Middle frontal gyrus (tissue), 1 donor: ENCODE measurements at regions not wholly inside any gene's neighbourhood (a gene's known extent, or its start where the extent isn't known, plus 50 kb on each side); places are given as distances from the start of the nearest gene placed in this dataset.

Experiments
- DNase-seq: peaks from one replicate; pipeline ENCODE4 v3.0.0-alpha.2; 2015; ENCODE audit warnings: low spot score; ENCODE audit errors: extremely low spot score

GRCh38 chr12:108462686-108463085 lies 52.4 kb upstream of the FICD start:
- no peak for DNase-seq

DNA sequence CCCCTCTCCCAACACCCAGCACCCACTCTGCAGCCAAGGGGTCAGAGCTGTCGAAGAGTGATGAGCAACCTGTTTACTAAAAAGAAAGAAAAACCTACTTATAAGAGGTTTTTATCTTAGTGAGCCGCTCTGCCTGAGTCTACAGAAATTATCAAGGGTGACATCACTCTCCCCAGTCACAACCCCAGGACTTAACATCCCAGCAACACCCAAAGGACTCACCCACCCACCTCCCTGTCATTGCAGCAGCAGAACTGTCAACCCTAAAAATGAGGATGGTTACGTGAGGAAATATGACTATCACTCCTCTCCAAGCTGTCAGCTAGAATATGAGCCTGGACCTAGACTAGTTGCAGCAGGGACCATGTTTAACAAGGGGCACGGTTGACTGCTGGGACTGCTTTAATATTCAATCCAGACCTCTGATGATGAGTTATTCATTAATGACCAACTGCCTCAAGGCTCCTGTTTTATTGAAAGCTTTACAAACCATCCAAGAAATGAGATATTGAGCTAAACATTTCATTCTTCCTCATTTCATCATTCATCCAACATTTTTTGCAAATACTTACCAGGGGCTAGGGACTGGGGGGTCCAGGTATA lies 53.9 kb upstream of the FICD start:
- DNase-seq, result no peak

GRCh38 chr12:108459149-108459548 lies 55.9 kb upstream of the FICD start:
- DNase-seq, result no peak

DNA sequence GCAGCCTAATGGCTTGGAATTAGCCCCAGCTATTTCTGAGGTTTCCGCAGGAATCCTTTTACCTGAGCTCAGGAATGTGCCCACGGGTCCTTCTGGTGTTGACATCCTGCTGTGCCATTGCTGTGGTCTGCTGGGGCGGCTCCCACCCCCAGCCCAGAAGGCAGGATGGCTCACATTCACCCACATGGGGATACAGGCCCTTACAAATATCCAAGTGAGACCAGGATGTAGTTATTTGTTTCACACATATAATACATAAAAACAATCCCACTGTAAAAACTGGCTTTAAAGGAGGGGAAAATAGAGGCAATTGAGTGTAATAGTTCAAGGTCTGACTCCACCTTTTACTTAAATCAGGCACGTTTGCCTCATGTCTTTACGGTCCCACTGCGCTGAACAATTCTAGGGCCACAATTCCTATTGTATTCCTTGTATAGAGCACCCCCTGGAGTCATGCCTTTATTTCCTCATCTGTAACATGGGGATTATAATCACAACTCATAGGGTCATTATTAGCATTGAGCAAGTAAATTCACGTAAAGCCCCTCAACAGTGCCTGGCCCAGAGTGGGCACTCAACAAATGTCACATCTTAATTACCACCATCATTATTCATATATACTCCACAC lies 57.2 kb upstream of the FICD start:
- DNase-seq, result no peak

DNA sequence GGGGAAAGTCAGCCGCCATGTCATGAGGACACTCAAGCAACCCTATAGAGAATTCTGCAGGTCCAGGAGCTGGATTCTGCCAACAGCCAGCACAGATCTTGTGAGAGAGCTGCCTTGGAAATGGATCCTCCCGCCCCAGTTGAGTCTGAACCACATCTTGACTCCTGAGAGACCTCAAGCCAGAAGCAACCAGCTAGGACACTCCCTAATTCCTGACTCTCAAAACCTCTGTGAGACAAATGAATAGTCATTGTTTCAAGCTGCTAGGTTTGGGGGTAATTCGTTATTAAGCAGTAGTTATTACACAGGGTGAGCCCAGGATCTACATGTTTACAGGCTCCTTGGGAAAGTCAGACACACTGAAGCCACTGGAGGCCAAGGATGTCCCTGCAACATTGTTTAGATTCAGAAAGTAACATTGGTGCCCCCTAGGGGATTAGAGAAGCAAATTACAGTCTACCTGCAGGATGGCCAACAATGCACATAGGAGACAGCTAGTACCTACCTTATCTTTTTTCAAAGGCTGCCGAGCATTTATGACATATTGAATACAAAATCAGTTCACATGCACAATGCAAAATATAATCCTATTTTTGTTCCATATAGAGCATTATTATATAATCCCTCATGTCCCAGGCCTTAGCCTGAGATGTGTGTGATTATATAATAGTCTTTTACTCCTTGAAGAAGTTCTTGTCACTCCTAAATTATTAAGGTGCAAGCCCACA lies 57.9 kb upstream of the FICD start:
- DNase-seq, result peak; percentile 71

DNA sequence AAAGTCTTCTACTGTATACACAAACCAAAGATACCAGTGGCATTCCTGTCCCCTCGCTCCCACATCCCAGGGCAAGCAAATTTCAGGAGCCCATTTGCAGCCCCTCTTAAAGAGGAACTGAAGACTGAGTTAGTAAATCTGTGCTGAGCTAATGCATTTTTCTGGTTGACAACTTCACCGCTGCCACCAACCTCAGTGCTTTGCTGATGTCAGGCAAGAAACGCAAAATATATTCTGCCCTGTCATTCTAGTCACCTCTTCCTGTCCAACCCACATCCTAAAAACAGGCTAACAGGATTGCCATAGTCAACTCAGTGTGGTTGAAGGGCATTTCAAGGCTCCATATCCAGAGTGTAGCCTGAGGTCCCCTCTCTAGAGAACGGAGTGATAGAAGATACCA lies 59.4 kb upstream of the FICD start:
- no peak for DNase-seq

- DNase-seq, result no peak
Observed at GRCh38 chr12:108454539-108455139, 60.4 kb upstream of the FICD start.

GRCh38 chr12:108449478-108449877 lies 65.6 kb upstream of the FICD start:
- DNase-seq, result no peak

GRCh38 chr12:108448246-108448645 lies 66.8 kb upstream of the FICD start:
- DNase-seq, result no peak

DNA sequence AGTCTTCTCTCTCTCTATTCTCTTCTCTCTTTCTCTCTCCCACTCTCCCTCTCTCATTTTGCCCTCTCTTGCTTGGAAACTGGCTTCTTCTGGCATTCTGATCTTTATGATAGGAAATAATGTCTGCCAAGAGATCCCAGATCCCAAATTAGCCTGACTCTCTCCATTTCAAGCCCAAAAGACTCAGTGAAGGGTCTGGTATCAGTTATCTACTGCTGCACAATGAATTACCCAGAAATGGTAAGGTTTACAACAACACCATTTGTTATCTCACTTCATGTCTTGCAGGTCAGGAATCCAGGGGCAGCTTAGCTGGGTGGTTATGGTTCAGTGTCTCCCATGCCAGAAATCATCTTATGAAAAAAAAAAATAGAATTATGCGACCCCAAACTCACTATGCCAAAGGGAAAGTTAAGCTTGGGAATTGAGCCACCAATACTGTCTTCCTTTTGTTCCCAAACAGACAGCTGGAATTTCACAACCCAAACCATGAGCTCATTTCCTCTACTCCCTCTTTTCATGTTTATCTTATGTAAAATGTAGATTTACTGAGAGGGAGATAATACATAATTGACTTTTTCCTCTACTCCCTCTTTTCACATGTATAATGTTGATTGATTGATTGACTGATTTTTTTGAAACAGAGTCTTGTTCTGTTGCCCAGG lies 67.8 kb upstream of the FICD start:
- no peak for DNase-seq

GRCh38 chr12:108446766-108447165 lies 68.3 kb upstream of the FICD start:
- peak; percentile 11 for DNase-seq

DNA sequence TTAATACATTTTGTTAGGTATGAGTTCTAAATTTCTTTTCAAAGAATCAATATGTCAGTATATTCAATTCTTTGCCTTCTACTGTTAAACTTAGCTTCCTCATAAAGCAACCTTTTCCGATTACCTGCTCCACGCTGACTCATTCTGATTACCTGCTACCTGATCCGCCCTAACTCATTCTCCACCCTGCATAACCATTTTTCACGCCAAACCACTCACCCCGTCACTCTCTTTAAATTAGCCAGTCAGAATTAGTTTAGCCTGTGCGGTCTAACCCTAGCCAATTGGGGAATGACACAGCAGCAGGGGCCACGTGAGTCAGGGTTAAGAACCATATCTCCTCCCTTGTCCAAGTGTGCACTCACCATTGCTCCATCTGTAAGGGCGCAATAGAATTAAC lies 72.2 kb upstream of the FICD start:
- DNase-seq, result no peak

DNA sequence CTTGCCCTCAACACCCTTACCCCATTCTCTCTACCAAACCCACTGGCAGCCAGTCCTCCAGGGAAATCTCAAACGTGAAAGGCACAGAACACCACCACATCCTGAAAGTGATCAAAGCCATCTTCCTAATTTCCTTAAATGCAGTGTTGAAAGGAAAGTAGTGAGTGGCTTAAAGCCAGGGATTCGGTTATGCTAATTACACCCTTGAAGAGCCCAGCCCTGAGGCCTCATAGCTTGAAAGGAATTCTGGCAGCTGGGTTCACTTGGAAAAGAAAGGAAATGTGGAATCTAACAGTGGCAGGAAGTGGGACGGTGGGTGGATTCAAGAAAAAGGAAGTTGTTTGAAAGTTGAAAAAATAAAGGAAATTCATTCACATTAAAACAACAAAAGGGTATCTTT lies 73.0 kb upstream of the FICD start:
- no peak for DNase-seq

GRCh38 chr12:108441549-108441948 lies 73.5 kb upstream of the FICD start:
- no peak for DNase-seq

DNA sequence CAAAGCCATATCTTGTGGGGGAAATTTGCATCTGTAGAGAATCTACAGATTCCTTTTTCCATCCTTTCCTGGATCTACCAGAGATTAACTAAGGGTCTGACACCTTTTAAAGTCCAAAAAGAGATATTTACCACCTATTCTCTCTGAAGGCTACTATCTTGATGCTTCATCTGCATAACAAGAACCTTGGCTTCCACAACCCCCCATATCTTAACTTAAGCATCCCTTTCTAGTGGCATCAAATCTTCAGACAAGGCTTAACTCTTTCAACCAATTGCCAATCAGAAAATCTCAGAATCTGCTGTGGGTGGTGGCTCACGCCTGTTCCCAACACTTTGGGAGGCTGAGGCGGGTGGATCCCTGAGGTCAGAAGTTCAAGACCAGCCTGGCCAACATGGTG lies 74.3 kb upstream of the FICD start:
- no peak for DNase-seq

DNA sequence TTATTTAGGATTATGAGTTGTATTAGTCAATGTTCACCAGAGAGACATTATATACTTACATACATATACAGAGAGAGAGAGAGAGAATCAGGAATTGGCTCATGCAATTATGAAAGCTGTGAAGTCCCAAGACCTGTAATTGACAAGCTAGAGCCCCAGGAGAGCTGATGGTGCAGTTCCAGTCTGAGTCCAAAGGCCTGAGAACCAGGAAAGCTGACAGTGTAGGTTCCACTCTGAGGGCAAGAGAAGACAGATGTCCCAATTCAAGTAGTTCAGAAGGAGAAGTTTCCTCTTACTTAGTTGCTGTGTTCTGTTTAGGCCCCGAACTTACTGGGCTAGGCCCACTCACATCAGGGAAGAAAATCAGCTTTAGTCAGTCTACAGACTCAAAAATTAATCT lies 76.4 kb upstream of the FICD start:
- DNase-seq, result no peak

- DNase-seq, result no peak
Observed at GRCh38 chr12:108432423-108433121, 82.5 kb upstream of the FICD start.

DNA sequence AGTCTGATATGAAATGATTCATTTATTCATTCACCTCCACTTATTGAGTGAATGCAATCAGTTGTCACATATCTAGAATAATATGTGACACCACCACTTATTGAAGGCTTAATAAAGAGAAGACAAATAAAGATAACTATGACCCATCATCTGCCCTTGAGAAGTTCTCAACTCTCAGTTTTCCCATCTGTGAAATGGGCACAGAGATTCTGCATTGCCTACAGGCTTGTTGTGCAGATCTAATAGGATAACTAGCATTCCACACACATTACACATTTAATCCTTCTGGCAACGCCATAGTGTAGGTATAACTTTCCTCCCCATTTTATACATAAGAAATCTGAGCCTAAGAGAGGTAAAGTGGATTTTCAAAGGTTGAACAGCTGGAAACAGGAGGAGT lies 84.2 kb upstream of the FICD start:
- no peak for DNase-seq

GRCh38 chr12:108430245-108430644 lies 84.8 kb upstream of the FICD start:
- DNase-seq, result no peak

DNA sequence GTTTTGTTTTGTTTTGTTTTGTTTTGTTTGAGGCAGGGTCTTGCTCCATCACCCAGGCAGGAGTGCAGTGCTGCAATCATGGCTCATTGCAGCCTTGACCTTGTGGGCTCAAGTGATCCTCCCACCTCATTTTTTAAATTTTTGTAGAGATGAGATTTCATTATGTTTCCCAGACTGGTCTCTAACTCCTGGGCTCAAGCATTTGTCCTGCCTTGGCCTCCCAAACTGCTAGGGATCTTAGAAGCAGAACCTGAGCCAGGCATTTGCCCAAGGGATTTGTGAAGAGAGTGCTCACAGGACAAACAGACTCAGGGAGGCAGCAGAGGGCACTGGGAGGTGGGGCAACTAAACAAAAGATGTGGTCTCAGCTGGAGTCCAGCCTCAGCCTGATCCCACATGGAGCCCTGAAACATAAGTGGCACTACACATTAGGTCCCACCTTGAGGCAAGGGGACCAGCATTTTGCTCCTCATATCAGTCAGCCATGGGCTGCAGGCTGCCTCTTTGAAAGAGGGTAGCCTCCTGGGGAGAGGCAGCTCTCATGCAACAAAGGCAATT lies 86.2 kb upstream of the CMKLR1 start:
- no peak for DNase-seq

DNA sequence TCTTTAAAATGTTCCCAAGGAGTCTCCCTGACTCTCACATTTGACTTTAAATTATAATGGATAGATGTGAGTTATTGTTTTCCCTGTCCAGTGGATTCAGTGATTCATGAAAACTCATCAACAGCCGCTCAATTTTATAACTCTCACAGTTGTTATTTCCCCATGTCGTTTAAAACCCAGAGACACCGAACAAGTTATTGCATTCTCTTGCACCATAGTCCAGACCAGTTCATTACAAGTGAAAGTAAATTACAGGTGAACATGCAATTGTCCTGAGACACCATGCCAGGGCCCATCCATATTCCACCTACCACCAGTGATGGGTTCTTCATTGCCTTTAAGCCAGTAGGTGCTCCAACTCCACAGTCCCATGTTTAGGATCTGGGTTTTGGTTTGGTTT lies 85.7 kb upstream of the CMKLR1 start:
- DNase-seq, result no peak
